ENCODE measurements at regions not wholly inside any gene's neighbourhood (a gene's known extent, or its start where the extent isn't known, plus 50 kb on each side); places are given as distances from the start of the nearest gene placed in this dataset.

- TF ChIP-seq, protein P1, sequence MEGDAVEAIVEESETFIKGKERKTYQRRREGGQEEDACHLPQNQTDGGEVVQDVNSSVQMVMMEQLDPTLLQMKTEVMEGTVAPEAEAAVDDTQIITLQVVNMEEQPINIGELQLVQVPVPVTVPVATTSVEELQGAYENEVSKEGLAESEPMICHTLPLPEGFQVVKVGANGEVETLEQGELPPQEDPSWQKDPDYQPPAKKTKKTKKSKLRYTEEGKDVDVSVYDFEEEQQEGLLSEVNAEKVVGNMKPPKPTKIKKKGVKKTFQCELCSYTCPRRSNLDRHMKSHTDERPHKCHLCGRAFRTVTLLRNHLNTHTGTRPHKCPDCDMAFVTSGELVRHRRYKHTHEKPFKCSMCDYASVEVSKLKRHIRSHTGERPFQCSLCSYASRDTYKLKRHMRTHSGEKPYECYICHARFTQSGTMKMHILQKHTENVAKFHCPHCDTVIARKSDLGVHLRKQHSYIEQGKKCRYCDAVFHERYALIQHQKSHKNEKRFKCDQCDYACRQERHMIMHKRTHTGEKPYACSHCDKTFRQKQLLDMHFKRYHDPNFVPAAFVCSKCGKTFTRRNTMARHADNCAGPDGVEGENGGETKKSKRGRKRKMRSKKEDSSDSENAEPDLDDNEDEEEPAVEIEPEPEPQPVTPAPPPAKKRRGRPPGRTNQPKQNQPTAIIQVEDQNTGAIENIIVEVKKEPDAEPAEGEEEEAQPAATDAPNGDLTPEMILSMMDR (IDR thresholded peaks at IDR 0.05), result no peak
These were observed 259.2 kb downstream of the UTRN start for GRCh38 chr6:144544266-144544830.

DNA sequence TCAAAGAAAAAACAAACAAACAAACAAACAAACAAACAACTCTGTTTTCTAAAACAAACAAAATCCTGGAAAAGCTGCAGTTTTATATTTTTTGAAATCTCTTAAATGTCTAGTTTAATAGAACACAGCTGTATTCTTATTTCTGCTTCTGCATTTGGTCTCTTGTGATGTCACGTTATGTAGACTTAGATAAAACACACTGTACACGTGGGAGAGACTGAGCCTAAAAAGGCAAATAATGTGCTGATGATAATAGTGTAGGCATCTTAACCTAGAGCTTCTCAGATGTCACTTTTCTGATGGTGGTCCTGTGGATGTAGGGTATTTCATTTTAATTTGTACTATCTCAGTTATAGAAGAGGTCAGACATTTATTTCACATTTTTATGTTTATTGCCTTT is 261.7 kb downstream of the UTRN start:
- intact Hi-C loops (cut with DNase I, micrococcal nuclease), result no loop called here
- DNase-seq (no peak), ATAC-seq (ENCODE audit: poor library complexity) (no peak)
- no peak overlapping the region for H3K27ac ChIP-seq (ENCODE audit: low read depth in 1 of 2, low read length in 2 of 2)
- H3K4me3 Mint-ChIP-seq, result no peak overlapping the region
- no peaks in the 10 kb centered on the region for H3K27me3 ChIP-seq (ENCODE audit: control insufficient read depth in 1 of 2, insufficient read depth in 2 of 2, low read length in 2 of 2)
- ChIA-PET POLR2A (no interaction called here), CTCF (no interaction called here)
- TF ChIP-seq, protein P1 (IDR thresholded peaks at IDR 0.05), result no peak
- H3K9me3 Mint-ChIP-seq, result no peaks in the 10 kb centered on the region
- H3K36me3 ChIP-seq (ENCODE audit: insufficient read depth, low read length), result peaks cover 90% of the 10 kb centered on the region
- no peaks in the 10 kb centered on the region for H3K9me3 ChIP-seq (ENCODE audit: control insufficient read depth in 1 of 2, insufficient read depth in 1 of 2, low read length in 2 of 2)
- H3K4me1 ChIP-seq (ENCODE audit: insufficient read depth, low read length), result no peaks in the 10 kb centered on the region
- peaks cover 89% of the 10 kb centered on the region for H3K36me3 Mint-ChIP-seq (ENCODE audit: low read depth)
- H3K27ac Mint-ChIP-seq, result no peak overlapping the region
- H3K4me3 ChIP-seq (ENCODE audit: low read length), result no peak overlapping the region
- no peaks in the 10 kb centered on the region for H3K4me1 Mint-ChIP-seq (ENCODE audit: low read depth)
- no peaks in the 10 kb centered on the region for H3K27me3 Mint-ChIP-seq

More at GRCh38 chr6:144544266-144544830, 259.2 kb downstream of the UTRN start:
- DNase-seq, result no peak
- intact Hi-C loops (cut with DNase I, micrococcal nuclease), result no loop called here
- no peak for ATAC-seq (ENCODE audit: poor library complexity)
- Histone ChIP-seq H3K36me3 (ENCODE audit: insufficient read depth, low read length) (peaks cover 88% of the 10 kb centered on the region), H3K27ac (ENCODE audit: low read depth in 1 of 2, low read length in 2 of 2) (no peak overlapping the region), H3K4me1 (ENCODE audit: insufficient read depth, low read length) (no peaks in the 10 kb centered on the region), H3K4me3 (ENCODE audit: low read length) (no peak overlapping the region), H3K9me3 (ENCODE audit: control insufficient read depth in 1 of 2, insufficient read depth in 1 of 2, low read length in 2 of 2) (no peaks in the 10 kb centered on the region), H3K27me3 (ENCODE audit: control insufficient read depth in 1 of 2, insufficient read depth in 2 of 2, low read length in 2 of 2) (no peaks in the 10 kb centered on the region)
- H3K4me1 Mint-ChIP-seq (ENCODE audit: low read depth), result no peaks in the 10 kb centered on the region
- no peaks in the 10 kb centered on the region for H3K9me3 Mint-ChIP-seq
- H3K27ac Mint-ChIP-seq, result peak overlapping the region; percentile 18
- peaks cover 88% of the 10 kb centered on the region for H3K36me3 Mint-ChIP-seq (ENCODE audit: low read depth)
- no peaks in the 10 kb centered on the region for H3K27me3 Mint-ChIP-seq
- POLR2A ChIA-PET, result no interaction called here
- H3K4me3 Mint-ChIP-seq, result no peak overlapping the region
- CTCF ChIA-PET, result interaction anchor here (1.1 kb wide), 1 partner anchor 260 kb away, joined by 3 read pairs; no protein-coding TSS in a partner anchor

- H3K4me1 Mint-ChIP-seq (ENCODE audit: low read depth), result no peaks in the 10 kb centered on the region
- POLR2A ChIA-PET, result no interaction called here
These were observed 262.3 kb downstream of the UTRN start for GRCh38 chr6:144547409-144547808.

More at GRCh38 chr6:144547409-144547808, 262.3 kb downstream of the UTRN start:
- Histone ChIP-seq H3K4me1 (ENCODE audit: insufficient read depth, low read length) (no peaks in the 10 kb centered on the region), H3K9me3 (ENCODE audit: control insufficient read depth in 1 of 2, insufficient read depth in 1 of 2, low read length in 2 of 2) (no peaks in the 10 kb centered on the region), H3K36me3 (ENCODE audit: insufficient read depth, low read length) (peaks cover 86% of the 10 kb centered on the region), H3K4me3 (ENCODE audit: low read length) (no peak overlapping the region), H3K27me3 (ENCODE audit: control insufficient read depth in 1 of 2, insufficient read depth in 2 of 2, low read length in 2 of 2) (no peaks in the 10 kb centered on the region), H3K27ac (ENCODE audit: low read depth in 1 of 2, low read length in 2 of 2) (no peak overlapping the region)
- TF ChIP-seq, protein P1 (IDR thresholded peaks at IDR 0.05), result no peak
- H3K36me3 Mint-ChIP-seq (ENCODE audit: low read depth), result peaks cover 89% of the 10 kb centered on the region
- no peaks in the 10 kb centered on the region for H3K27me3 Mint-ChIP-seq
- intact Hi-C loops (cut with DNase I, micrococcal nuclease), result no loop called here
- ATAC-seq (ENCODE audit: poor library complexity), result no peak
- H3K4me3 Mint-ChIP-seq, result no peak overlapping the region
- H3K9me3 Mint-ChIP-seq, result no peaks in the 10 kb centered on the region
- CTCF ChIA-PET, result interaction anchor here (0.5 kb wide), 1 partner anchor 112 kb away, joined by 3 read pairs; no protein-coding TSS in a partner anchor
- H3K27ac Mint-ChIP-seq, result no peak overlapping the region
- no peak for DNase-seq

Data from CD4-positive, alpha-beta T cell (primary cell).